Osteocyte (in vitro differentiated cells): ENCODE measurements at regions not wholly inside any gene's neighbourhood (a gene's known extent, or its start where the extent isn't known, plus 50 kb on each side); places are given as distances from the start of the nearest gene placed in this dataset.

ENCODE experiments used
- DNase-seq: peaks from one replicate; pipeline ENCODE4 v3.0.0; 2021; ENCODE audit warnings: mixed read lengths; ENCODE audit not compliant: unreplicated experiment; ENCODE audit errors: extremely low spot score
- H3K27ac Mint-ChIP-seq: one replicate; pipeline ENCODE4 v1.8.0; 2021; ENCODE audit warnings: mild to moderate bottlenecking, mixed read lengths; ENCODE audit not compliant: unreplicated experiment
- H3K27me3 Mint-ChIP-seq: one replicate; pipeline ENCODE4 v1.8.0; 2021; ENCODE audit warnings: mixed read lengths; ENCODE audit not compliant: unreplicated experiment
- H3K36me3 Mint-ChIP-seq: one replicate; pipeline ENCODE4 v1.8.0; 2021; ENCODE audit warnings: mixed read lengths; ENCODE audit not compliant: unreplicated experiment
- H3K4me1 Mint-ChIP-seq: one replicate; pipeline ENCODE4 v1.8.0; 2021; ENCODE audit warnings: mixed read lengths; ENCODE audit not compliant: unreplicated experiment
- H3K4me3 Mint-ChIP-seq: one replicate; pipeline ENCODE4 v1.8.0; 2021; ENCODE audit warnings: mild to moderate bottlenecking, moderate library complexity, mixed read lengths; ENCODE audit not compliant: unreplicated experiment
- H3K9me3 Mint-ChIP-seq: one replicate; pipeline ENCODE4 v1.8.0; 2021; ENCODE audit warnings: mixed read lengths; ENCODE audit not compliant: unreplicated experiment
- TF ChIP-seq, protein P1 (sequence below): fragments of 200-600 bp; sonication (generic); IDR thresholded peaks from 2 replicates; pipeline ENCODE4 v1.5.0; 2021; ENCODE audit warnings: antibody characterized with exemption, mild to moderate bottlenecking, moderate library complexity

DNA sequence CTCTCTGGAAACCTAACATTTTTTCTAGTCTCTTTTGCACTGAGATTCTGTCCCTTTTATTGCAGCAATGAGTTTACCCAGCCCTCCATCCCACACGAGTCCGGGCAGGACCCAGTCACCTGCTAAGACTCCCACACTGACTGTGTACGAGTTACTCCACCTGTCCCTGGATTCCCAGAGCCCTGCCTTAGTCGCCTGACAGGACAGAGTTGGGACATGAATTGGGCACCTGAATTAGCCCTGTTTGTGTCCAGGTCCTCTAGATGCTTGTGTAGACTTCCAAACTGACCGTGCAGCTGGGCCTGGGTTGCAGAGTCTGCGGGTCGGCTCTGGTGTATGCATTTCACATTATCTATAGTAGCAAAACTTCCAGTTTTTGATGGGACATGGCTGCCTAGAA is 238.7 kb downstream of the VAPA start:
- TF ChIP-seq, protein P1, sequence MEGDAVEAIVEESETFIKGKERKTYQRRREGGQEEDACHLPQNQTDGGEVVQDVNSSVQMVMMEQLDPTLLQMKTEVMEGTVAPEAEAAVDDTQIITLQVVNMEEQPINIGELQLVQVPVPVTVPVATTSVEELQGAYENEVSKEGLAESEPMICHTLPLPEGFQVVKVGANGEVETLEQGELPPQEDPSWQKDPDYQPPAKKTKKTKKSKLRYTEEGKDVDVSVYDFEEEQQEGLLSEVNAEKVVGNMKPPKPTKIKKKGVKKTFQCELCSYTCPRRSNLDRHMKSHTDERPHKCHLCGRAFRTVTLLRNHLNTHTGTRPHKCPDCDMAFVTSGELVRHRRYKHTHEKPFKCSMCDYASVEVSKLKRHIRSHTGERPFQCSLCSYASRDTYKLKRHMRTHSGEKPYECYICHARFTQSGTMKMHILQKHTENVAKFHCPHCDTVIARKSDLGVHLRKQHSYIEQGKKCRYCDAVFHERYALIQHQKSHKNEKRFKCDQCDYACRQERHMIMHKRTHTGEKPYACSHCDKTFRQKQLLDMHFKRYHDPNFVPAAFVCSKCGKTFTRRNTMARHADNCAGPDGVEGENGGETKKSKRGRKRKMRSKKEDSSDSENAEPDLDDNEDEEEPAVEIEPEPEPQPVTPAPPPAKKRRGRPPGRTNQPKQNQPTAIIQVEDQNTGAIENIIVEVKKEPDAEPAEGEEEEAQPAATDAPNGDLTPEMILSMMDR = no peak

DNA sequence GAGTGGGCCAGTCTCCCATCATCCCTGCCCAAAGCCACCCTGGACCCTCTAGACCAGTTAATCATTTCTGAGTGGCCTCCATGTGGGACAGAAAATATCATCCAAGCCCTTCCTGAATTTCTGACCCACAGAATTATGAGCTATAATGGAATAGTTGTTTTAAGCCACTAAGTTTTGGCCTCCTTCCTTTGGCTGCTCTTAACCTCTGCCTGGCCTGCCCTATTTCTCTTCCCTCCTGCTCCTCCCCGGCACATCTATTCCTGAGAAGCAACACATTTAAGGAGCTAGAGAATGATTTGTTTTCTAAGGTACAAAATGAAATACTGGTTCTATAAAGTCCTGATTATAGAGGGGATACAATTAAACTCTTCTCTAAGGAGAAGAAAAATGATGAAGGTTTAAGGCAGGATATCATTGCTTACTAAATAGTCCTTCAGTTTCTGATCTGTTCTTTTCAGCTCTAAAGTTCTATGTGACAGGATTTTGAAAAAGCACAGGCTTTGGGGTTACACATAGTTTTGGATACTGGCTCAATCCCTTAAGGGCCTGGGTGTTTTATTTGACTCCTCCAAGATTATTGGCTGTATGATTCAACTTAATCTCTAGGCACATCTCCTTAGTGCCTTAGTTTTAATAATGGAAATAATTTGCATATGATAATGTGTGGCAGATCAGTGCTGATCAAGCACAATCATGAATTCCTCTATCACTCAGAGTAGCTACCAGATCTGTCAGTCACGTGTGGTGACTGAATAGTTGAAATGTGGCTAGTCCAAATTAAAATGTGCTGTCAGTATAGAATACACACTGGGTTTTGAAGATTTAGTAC is 240.3 kb downstream of the VAPA start:
- no peaks in the 10 kb centered on the region for H3K4me1 Mint-ChIP-seq
- no peak for DNase-seq
- peaks cover 12% of the 10 kb centered on the region for H3K9me3 Mint-ChIP-seq
- no peaks in the 10 kb centered on the region for H3K36me3 Mint-ChIP-seq
- no peak overlapping the region for H3K4me3 Mint-ChIP-seq
- TF ChIP-seq, protein P1 = no peak
- H3K27ac Mint-ChIP-seq = no peak overlapping the region
- no peaks in the 10 kb centered on the region for H3K27me3 Mint-ChIP-seq

More for the DNA sequence above, 238.7 kb downstream of the VAPA start:
- Mint-ChIP-seq H3K27me3 (no peaks in the 10 kb centered on the region), H3K9me3 (peaks cover 11% of the 10 kb centered on the region), H3K4me1 (no peaks in the 10 kb centered on the region), H3K4me3 (no peak overlapping the region), H3K36me3 (no peaks in the 10 kb centered on the region), H3K27ac (no peak overlapping the region)
- DNase-seq = peak; percentile 27

DNA sequence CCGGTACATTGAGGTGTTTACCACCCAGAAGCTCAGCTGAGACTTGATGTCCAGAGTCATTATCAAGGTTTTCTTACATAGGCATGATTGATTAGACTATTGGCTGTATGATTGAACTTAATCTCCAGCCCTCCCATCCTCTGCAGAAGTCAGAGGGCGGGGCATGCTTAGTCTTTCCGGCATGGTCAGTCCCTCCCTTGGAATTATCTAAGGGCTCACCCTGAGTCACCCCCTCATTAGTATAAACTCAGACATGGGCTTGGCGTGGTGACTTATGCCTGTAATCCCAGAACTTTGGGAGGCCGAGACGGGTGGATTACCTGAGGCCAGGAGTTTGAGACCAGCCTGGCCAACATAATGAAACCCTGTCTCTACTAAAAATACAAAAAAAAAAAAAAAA is 243.9 kb downstream of the VAPA start:
- Mint-ChIP-seq H3K9me3 (peaks cover 12% of the 10 kb centered on the region), H3K4me1 (peaks cover 3% of the 10 kb centered on the region), H3K27ac (no peak overlapping the region), H3K27me3 (no peaks in the 10 kb centered on the region), H3K4me3 (no peak overlapping the region), H3K36me3 (no peaks in the 10 kb centered on the region)
- TF ChIP-seq, protein P1 = no peak
- DNase-seq = no peak

DNA sequence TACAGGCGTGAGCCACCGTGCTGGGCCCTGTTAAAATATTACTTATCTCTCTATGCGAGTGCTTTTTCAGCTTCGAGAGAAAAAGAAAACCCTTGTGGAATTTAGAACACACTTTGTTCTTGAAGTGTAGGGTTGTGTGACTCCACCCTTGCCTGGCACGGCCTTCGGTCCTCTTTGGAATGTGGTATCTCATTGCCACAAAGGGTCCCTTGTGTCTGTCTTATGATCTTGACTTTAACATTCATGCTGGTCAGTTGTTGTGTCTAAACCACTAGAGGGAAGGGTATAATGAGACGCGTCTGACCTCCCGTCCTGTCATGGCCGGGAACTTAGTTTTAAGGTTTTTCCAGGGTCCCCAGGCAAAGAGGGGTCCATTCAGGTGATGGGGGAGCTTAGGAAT is 246.4 kb downstream of the VAPA start:
- Mint-ChIP-seq H3K27ac (no peak overlapping the region), H3K36me3 (no peaks in the 10 kb centered on the region), H3K4me3 (no peak overlapping the region), H3K9me3 (peaks cover 12% of the 10 kb centered on the region), H3K4me1 (peaks cover 3% of the 10 kb centered on the region), H3K27me3 (no peaks in the 10 kb centered on the region)
- no peak for DNase-seq
- TF ChIP-seq, protein P1 = no peak

DNA sequence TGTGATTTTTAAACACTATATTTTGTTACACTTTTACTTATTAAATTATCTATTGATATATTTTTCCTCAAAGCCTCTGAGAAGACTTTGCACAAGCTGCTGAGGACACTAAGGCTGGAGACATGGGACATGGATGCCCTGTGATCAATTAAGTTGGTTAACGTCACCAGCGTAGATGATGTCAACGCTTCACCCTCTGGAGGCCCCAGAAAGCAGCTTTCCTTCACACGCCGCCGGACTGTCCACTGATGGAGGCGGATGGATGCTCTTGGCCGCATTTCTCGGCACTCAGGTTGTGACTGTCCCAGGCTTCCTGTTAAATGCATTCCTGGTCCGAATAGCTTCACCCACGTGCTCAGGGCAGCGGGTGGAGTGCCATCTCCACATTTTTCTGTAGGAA is 247.5 kb downstream of the VAPA start:
- H3K36me3 Mint-ChIP-seq = no peaks in the 10 kb centered on the region
- H3K27me3 Mint-ChIP-seq = no peaks in the 10 kb centered on the region
- H3K9me3 Mint-ChIP-seq = peaks cover 3% of the 10 kb centered on the region
- TF ChIP-seq, protein P1 = no peak
- DNase-seq = no peak
- peaks cover 3% of the 10 kb centered on the region for H3K4me1 Mint-ChIP-seq
- no peak overlapping the region for H3K27ac Mint-ChIP-seq
- H3K4me3 Mint-ChIP-seq = no peak overlapping the region
